HG03354 (cell line): ENCODE measurements at regions not wholly inside any gene's neighbourhood (a gene's known extent, or its start where the extent isn't known, plus 50 kb on each side); places are given as distances from the start of the nearest gene placed in this dataset.
"Not testable (repeated sequence)": the region's sequence is repeated elsewhere in the genome, so short reads cannot be mapped to it uniquely, and the experiment has no call there.

Experiments used
- ATAC-seq: cut with Tn5 transposase; IDR thresholded peaks from one replicate; pipeline ENCODE4 v1.9.1; 2021; ENCODE audit warnings: mild to moderate bottlenecking; ENCODE audit not compliant: unreplicated experiment, poor library complexity, severe bottlenecking

DNA sequence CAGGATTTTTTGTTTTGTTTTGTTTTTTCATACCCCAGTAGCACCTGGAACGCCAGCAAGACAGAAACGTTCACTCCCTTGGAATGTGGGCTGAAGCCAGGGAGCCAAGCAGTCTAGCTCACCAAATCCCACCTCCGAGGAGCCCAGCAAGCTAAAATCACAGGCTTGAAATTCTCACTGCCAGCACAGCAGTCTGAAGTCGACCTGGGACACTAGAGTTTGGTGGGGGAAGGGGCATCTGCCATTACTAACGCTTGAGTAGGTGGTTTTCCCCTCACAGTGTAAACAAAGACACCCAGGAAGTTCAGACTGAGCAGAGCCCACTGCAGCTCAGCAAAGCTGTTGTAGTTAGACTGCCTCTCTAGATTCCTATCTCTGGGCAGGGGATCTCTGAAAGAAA lies 99.6 kb upstream of the FGF16 start:
- no peak for ATAC-seq

- ATAC-seq: no peak
Measured at GRCh38 chrX:77389891-77390290, 57.3 kb upstream of the FGF16 start.

- ATAC-seq: not testable (repeated sequence)
Measured at GRCh38 chrX:77390365-77390764, 56.8 kb upstream of the FGF16 start.

DNA sequence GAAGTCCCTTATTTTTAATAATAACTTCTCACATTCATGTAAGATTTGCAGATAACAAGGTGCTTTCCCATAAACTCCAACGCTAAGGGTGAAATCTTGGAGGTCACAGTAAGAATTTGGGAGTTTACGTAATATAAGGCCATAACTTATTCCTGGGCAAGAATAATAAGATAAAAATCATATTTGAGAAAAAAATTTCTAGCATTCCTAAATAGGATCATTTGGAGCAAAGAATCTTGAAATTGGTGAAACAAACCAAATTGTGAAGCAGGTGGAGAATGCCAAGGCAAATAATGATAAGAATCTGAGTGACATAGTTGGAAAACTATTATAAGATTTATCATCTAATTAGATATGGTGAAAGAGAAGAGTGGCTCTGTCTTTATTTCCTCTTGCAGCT lies 50.4 kb upstream of the FGF16 start:
- ATAC-seq: no peak
